OCI-LY1 (cell line): ENCODE measurements at regions not wholly inside any gene's neighbourhood (a gene's known extent, or its start where the extent isn't known, plus 50 kb on each side); places are given as distances from the start of the nearest gene placed in this dataset.

ENCODE experiments used
- EZH2 ChIP-seq: fragments of 200-600 bp; sonication (generic), shearing (Covaris generic); IDR thresholded peaks from 2 replicates; pipeline ENCODE4 v1.8.0; 2017; ENCODE audit warnings: borderline replicate concordance, mixed run types, mild to moderate bottlenecking, antibody characterized with exemption, low read length, moderate library complexity, mixed read lengths
- TF ChIP-seq, protein P1 (sequence below): fragments of 200-600 bp; sonication (generic), shearing (Covaris generic); IDR thresholded peaks from 2 replicates; pipeline ENCODE4 v1.5.1; 2017; ENCODE audit warnings: mild to moderate bottlenecking, antibody characterized with exemption, low read length, moderate library complexity, mixed read lengths

DNA sequence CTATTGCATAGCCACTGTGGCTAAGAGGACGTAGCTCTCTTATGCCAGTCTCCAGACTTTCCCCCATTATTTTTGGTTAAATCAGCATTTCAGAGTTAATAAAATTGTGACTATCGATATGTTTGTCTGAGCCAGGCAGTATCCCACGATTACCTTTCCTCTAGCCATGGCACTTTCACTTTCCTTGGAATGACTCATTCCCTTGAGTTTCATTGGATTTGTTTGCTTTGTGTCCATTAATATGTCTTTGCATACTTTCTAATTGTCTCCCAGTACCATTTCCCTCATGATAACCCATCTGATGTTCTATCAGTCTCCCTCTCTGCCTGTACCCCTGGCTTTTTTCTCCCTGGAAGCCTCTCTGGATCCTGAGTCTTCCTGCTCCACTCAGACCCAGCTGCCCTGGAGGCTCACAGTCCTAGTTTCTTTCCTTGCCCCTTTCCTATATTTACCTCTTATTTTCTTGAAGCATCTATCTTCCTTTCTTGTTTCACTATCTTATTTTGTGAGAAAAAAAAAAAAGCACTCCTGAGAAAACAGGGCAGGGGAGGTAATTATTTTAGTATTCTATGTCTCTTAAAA, 126.1 kb downstream of the MTX2 start:
- no peak for TF ChIP-seq EZH2
- TF ChIP-seq, protein P1, sequence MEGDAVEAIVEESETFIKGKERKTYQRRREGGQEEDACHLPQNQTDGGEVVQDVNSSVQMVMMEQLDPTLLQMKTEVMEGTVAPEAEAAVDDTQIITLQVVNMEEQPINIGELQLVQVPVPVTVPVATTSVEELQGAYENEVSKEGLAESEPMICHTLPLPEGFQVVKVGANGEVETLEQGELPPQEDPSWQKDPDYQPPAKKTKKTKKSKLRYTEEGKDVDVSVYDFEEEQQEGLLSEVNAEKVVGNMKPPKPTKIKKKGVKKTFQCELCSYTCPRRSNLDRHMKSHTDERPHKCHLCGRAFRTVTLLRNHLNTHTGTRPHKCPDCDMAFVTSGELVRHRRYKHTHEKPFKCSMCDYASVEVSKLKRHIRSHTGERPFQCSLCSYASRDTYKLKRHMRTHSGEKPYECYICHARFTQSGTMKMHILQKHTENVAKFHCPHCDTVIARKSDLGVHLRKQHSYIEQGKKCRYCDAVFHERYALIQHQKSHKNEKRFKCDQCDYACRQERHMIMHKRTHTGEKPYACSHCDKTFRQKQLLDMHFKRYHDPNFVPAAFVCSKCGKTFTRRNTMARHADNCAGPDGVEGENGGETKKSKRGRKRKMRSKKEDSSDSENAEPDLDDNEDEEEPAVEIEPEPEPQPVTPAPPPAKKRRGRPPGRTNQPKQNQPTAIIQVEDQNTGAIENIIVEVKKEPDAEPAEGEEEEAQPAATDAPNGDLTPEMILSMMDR: no peak
